BJ (cell line): ENCODE measurements at regions not wholly inside any gene's neighbourhood (a gene's known extent, or its start where the extent isn't known, plus 50 kb on each side); places are given as distances from the start of the nearest gene placed in this dataset.

Experiments used
- CTCF ChIA-PET: fragments of 350-600 bp; formaldehyde crosslinking; extraction: SDS; loops from one replicate; lab custom pipeline; 2021; ENCODE audit warnings: antibody characterized with exemption, inconsistent platforms; lab: Yijun Ruan, JAX
- POLR2A ChIA-PET: fragments of 300-600 bp; sonication (Branson Sonifier 250); formaldehyde crosslinking; extraction: SDS; loops from one replicate; lab custom pipeline; 2021; ENCODE audit warnings: antibody characterized with exemption; lab: Charles Lee
- DNase-seq: peaks from one replicate; pipeline ENCODE4 v3.0.0-alpha.2; 2011; ENCODE audit warnings: low read depth
- H3K27me3 ChIP-seq: 2 replicates; pipeline ENCODE4 v1.6.0; 2011; ENCODE audit warnings: low read length; ENCODE audit not compliant: control insufficient read depth, insufficient read depth
- H3K36me3 ChIP-seq: 2 replicates; pipeline ENCODE4 v1.5.1; 2011; ENCODE audit warnings: low read length; ENCODE audit not compliant: control insufficient read depth, insufficient read depth
- H3K4me3 ChIP-seq: 2 replicates; pipeline ENCODE4 v1.5.1; 2011; ENCODE audit warnings: low read depth, mild to moderate bottlenecking, control low read depth, low read length
- TF ChIP-seq, protein P1 (sequence below): IDR thresholded peaks from 2 replicates; pipeline ENCODE4 v1.5.1; 2011; ENCODE audit warnings: low read depth, mild to moderate bottlenecking, control low read depth, inconsistent platforms, low read length, moderate library complexity; ENCODE audit not compliant: insufficient read depth

DNA sequence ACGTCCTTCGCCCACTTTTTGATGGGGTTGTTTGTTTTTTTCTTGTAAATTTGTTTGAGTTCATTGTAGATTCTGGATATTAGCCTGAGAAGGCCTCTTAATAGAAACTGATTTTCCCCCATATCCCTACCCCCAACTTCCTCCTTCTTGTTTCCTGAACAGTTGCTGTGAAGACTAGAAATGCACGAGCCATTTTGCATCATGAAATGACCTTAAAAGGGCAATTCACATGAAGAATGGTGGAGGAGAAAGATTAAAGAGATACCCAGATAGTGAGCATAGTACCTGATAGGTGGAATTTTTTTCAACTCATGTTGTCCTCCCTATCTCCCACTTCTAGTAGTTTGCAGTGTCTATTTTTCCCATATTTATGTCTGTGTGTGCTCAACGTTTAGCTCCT lies 55.2 kb upstream of the KCNH8 start:
- CTCF ChIA-PET: no interaction called here
- no peak for DNase-seq
- no peaks in the 10 kb centered on the region for H3K36me3 ChIP-seq
- H3K27me3 ChIP-seq: no peaks in the 10 kb centered on the region
- TF ChIP-seq, protein P1, sequence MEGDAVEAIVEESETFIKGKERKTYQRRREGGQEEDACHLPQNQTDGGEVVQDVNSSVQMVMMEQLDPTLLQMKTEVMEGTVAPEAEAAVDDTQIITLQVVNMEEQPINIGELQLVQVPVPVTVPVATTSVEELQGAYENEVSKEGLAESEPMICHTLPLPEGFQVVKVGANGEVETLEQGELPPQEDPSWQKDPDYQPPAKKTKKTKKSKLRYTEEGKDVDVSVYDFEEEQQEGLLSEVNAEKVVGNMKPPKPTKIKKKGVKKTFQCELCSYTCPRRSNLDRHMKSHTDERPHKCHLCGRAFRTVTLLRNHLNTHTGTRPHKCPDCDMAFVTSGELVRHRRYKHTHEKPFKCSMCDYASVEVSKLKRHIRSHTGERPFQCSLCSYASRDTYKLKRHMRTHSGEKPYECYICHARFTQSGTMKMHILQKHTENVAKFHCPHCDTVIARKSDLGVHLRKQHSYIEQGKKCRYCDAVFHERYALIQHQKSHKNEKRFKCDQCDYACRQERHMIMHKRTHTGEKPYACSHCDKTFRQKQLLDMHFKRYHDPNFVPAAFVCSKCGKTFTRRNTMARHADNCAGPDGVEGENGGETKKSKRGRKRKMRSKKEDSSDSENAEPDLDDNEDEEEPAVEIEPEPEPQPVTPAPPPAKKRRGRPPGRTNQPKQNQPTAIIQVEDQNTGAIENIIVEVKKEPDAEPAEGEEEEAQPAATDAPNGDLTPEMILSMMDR: no peak
- POLR2A ChIA-PET: no interaction called here
- no peak overlapping the region for H3K4me3 ChIP-seq

DNA sequence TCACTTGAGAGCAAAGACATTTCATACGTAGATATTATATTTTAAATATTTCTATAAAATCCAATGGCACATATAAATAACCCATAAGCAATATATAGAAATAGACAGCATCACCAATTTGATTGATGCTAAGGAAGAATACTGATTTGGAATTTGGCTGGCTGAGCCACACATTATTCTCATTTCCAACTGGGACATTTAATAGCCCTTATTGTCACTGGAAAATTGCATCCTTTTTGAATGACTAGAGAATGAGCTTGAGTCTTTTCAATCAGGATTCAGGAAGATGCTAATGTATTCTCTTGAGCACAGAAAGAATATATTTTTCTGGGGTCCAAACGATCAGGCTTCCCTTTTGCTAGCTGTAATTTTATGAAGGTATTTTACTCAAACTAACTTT lies 70.9 kb upstream of the KCNH8 start:
- POLR2A ChIA-PET: no interaction called here
- H3K4me3 ChIP-seq: no peak overlapping the region
- CTCF ChIA-PET: no interaction called here
- no peak for DNase-seq
- H3K27me3 ChIP-seq: no peaks in the 10 kb centered on the region
- H3K36me3 ChIP-seq: no peaks in the 10 kb centered on the region
- TF ChIP-seq, protein P1: no peak

DNA sequence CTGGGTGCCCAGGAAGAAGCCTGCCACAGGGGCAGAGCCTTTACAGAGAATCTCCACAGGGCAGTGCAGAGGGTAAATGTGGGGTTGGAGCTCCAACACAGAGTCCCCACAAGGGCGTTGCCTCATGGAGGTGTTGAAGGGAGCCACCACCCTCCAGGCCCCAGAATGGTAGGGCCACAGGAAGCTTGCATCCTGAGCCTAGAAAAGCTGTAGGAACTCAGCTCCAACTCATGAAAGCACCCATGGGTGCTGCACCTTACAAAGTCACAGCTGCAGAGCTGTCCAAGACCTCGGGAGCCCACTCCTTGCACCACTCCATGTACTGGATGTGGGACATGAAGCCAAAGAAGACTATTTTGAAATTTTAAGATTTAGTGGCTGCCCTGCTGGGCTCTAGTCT lies 73.3 kb upstream of the KCNH8 start:
- TF ChIP-seq, protein P1: no peak
- no peak for DNase-seq
- ChIA-PET POLR2A (no interaction called here), CTCF (no interaction called here)
- Histone ChIP-seq H3K36me3 (no peaks in the 10 kb centered on the region), H3K27me3 (no peaks in the 10 kb centered on the region), H3K4me3 (no peak overlapping the region)

DNA sequence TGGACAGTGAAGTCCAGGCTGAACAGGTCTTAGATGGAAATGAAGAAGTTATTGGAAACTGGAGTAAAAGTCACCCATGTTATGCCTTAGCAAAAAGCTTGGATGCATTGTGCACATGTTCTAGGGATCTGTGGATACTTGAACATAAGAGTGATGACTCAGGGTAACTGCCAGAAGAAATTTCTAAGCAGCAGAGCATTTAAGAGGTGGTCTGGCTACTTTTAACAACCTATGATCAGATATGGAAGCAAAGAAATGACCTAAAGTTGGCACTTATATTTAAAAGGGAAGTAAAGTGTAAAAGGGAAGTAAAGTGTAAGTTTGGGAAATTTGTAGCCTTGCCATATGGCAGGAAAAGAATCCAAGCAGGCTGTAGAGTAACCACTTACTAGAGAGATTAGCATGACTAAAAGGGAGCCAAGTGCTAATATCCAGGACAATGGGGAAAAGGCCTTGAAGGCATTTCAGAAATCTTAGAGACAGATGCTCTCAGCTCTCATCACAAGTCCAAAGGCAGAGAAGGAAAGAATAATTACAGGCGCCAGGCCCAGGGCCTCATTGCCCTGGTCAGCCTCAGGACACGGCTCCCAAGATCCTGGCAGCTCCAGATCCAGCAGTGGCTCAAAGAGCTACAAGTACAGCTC lies 73.9 kb upstream of the KCNH8 start:
- Histone ChIP-seq H3K27me3 (no peaks in the 10 kb centered on the region), H3K4me3 (no peak overlapping the region), H3K36me3 (no peaks in the 10 kb centered on the region)
- CTCF ChIA-PET: no interaction called here
- no peak for DNase-seq
- TF ChIP-seq, protein P1: no peak
- POLR2A ChIA-PET: no interaction called here

DNA sequence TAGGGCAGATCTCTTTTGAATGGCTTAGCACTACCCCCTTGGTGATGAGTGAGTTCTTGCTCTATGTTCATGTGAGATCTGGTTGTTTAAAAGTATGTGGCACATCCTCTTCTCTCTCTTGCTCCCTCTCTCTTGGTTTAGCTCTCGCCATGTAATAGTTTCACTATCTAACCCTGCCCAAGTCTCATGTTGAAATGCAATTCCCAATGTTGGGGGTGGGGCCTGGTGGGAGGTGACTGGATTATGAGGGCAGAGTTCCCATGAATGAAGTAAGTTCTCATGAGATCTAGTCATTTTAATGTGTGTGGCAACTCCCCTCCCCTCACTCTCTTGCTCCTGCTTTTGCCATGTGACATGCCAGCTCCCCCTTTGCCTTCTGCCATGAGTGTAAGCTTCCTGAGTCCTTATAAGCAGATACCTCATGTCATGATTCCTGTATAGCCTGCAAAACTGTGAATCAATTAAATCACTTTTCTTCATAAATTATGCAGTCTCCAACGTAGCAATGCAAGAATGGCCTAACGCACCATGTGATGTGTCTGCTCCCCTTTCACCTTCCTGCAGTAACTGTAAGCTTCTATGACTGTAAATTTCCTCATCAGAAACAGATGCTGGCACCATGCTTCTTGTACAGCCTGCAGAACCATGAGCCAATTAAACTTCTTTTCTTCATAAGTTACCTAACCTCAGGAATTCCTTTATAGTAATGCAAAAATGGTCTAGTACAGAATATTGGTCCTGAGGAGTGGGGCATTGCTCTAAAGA lies 74.8 kb upstream of the KCNH8 start:
- Histone ChIP-seq H3K4me3 (no peak overlapping the region), H3K27me3 (no peaks in the 10 kb centered on the region), H3K36me3 (no peaks in the 10 kb centered on the region)
- DNase-seq: no peak
- TF ChIP-seq, protein P1: no peak
- ChIA-PET POLR2A (no interaction called here), CTCF (no interaction called here)
